ENCODE measurements at regions not wholly inside any gene's neighbourhood (a gene's known extent, or its start where the extent isn't known, plus 50 kb on each side); places are given as distances from the start of the nearest gene placed in this dataset.
"Not testable (repeated sequence)": the region's sequence is repeated elsewhere in the genome, so short reads cannot be mapped to it uniquely, and the experiment has no call there.

DNA sequence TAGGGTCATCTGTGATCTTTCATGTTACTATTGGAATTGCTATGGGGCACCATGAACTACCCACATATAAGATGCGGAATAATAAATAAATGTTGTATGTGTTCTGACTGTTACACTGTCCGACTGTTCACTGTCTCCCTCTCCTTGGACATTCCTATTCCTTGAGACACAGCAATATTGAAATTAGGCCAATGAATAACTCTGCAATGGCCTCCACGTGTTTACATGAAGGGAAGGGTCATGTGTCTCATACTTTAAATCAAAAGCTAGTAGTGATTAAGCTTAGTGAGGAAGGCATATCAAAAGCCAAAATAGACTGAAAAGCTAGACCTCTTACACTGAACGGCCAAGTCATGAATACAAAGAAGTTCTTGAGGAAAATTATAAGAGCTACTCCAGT lies 751.3 kb downstream of the SOCS6 start:
- no peak for DNase-seq

DNA sequence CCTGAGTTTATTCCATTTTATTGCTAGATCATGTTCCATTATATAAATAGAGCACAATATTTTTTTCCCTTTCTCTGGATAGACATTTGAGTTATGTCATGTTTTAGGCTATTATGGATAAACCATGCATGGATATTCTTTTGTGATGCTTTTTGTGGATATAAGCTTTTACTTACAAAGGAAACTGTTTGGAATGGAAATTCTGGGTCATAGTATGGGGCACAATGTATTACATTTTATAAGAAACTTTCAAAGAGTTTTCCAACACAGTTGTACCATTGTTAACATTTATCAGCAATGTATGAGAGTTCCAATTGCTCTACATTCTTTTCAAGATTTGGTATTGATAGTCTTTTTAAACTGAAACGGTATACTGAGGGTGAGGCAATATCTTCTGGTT lies 749.4 kb downstream of the SOCS6 start:
- no peak for DNase-seq

DNA sequence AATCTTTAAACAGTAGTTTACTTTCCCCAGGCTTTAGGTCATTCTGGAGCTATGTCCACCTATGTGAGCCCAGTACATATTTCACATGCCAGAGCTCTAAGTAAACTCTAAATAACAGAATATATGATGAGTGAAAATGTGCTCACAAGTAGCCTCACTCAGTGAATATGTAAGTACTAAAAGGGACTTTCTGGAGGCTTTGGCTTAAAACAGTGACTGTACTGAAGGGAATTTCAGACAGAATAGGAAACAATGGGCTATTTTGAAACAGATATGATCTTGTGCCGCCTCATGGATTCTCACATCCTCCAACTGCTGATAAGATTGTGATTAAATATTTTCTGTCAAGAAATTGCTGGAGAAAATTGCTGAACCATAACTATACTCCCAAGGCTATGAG lies 747.9 kb downstream of the SOCS6 start:
- no peak for DNase-seq

DNA sequence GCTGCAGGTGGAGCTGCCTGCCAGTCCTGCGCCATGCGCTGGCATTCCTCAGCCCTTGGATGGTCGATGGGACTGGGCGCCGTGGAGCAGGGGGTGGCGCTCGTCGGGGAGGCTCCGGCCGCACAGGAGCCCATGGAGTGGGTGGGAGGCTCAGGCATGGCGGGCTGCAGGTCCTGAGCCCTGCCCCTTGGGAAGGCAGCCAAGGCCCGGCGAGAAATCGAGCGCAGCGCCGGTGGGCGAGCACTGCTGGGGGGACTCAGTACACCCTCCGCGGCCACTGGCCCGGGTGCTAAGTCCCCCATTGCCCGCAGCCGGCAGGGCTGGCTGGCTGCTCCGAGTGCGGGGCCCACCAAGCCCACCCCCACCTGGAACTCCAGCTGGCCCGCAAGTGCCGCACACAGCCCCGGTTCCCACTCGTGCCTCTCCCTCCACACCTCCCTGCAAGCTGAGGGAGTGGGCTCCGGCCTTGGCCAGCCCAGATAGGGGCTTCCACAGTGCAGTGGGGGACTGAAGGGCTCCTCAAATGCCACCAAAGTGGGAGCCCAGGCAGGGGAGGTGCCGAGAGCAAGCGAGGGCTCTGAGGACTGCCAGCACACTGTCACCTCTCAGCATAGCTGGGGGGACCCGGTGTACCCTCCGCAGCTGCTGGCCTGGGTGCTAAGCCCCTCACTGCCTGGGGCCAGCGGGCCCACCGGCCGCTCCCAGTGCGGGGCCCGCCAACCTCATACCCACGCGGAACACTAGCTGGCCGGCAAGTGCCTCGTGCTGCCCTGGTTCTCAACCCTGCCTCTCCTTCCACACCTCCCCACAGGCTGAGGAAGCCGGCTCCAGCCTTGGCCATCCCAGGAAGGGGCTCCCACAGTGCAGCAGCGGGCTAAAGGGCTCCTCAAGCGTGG lies 742.7 kb downstream of the SOCS6 start:
- not testable (repeated sequence) for DNase-seq

DNA sequence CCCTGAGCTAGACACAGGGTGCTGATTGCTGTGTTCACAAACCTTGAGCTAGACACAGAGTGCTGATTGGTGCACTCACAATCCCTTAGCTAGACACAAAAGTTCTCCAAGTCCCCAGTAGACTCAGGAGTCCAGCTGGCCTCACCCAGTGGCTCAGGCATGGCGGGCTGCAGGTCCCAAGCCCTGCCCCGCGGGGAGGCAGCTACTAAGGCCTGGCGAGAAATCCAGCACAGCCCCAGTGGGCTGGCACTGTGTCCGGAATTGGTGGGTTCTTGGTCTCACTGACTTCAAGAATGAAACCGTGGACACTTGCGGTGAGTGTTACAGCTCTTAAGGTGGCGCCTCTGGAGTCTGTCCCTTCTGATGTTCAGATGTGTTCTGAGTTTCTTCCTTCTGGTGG lies 741.2 kb downstream of the SOCS6 start:
- not testable (repeated sequence) for DNase-seq

DNA sequence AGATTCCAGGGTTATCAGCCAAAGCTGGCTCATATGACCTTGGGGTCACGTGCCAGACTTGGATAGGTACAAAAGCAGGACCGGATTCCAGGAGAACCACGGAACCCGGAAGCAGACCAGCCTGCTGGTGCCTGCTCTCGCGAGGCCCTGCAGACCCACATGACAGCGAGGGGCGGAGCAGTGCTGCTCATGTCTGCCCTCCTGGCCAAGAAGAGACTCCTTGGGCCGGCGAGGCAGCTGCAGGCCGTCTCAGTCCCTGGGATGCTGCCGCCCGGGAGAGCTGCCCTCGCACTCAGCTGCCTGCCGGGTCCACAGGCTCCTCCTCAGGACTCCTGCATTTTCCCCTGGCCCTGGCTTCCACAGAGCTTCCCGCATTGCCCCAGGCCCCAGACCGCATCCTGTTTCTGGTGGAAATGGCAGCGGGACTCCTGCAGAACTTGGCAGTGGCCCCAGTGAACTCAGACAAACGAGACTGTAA lies 739.5 kb downstream of the SOCS6 start:
- no peak for DNase-seq

DNA sequence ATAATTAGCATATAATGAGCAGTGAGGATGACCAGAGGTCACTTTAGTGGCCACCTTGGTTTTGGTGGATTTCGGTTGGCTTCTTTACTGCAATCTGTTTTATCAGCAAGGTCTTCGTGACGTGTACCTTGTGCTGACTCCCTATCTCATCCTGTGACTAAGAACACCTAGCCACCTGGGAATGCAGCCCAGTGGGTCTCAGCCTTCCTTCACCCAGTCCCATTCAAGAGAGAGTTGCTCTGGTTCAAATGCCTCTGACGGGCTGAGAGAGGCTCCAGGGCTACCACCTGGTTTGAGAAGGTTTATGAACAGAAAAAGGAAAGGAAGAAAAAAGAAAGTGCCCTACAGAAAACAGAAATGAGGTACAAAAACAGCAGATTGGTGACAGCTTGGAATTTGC lies 738.7 kb downstream of the SOCS6 start:
- DNase-seq = no peak

DNA sequence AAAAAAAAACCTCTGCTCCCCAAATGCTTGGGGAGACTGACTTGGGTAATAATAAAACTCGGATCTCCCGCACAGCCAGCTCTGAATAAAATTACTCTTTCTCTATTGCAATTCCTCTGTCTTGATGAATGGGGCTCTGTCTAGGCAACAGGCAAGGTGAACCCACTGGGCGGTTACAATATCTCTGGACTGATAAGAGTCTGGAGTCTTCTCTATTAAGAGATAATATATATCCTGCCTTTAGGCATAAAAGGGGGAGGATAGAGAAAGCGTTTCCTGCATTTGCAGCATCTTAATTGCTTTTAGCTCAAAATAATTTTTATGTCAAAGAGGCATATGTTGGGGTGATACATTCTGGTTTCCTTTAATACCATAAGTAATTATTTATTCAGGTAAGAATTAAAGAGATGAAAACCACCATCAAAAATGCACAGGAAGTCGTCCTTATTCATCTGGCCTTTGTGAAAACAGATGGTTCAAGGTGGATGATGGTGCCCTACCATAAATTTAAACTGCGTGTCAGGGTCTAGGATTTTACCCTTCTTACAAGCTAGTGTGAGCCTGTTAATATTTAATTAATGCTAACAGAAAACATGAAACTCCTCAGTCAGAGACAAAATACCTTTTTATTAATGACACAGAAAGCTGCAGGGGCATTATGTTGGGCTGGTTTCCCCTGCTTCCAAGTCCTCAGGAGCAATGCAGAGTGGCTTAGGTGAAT lies 736.8 kb downstream of the SOCS6 start:
- DNase-seq = no peak

DNA sequence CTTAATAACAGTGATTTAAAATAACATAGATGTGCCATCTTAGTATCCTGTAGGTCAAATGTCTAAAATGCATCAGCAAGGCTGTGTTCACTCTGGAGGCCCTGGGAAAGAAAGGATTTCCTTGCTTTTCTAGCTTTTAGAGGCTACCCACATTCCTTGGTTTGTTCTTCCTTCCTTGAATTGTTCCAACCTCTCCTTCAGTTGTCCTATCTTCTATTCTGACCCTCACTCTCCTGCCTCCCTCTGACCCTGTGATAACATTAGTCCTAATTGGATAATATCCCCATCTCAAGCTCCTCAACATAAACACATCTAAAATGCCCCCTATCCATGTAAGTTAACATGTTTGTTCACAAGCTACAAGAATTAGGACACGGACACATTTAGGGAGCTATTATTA lies 733.5 kb downstream of the SOCS6 start:
- no peak for DNase-seq

DNA sequence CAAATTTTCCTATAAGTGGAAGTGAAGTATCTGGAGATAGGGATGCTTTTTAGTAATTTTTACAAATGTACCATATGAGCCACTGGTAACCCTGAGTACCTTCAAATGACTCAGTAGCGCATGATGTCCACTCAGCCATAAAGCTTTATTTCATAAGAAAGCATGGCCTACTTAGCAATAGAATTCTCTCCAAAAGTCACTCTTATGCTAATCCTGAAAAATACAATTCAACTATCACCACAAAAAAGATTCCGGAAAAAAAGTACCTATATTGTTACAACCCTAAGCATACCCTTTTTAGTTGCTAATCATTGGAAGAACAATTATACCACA lies 732.2 kb downstream of the SOCS6 start:
- DNase-seq = no peak

DNA sequence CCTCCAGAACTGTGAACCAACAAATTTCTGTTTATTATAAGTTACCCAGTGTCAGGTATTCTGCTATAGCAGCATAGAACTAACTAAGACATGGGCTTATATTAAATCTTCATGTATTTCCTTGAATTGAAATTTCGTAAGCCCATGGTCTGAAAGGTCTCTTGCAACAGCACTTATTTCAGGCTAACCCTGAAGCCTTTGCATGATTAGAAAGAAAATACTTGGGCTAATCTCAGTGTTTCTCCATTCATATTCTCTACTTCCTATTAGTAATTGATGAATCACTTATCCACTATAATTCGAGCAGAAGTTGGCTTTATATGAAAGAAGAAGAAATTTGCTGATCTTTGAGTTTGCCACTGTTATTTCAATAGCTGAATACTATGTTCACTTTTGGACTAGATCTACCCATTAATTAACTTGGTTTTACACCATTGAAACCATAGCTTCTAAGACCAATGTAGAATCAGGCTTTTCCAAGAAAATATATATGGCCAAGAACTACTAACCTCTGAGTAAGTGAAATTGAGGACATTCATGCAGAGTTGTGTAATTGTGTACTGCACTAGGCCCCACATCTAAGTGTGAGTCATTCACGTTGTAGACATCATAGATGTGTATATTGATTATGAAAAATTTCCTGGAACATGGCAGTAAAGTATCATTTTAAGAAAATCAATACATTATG lies 731.6 kb downstream of the SOCS6 start:
- DNase-seq = no peak

DNA sequence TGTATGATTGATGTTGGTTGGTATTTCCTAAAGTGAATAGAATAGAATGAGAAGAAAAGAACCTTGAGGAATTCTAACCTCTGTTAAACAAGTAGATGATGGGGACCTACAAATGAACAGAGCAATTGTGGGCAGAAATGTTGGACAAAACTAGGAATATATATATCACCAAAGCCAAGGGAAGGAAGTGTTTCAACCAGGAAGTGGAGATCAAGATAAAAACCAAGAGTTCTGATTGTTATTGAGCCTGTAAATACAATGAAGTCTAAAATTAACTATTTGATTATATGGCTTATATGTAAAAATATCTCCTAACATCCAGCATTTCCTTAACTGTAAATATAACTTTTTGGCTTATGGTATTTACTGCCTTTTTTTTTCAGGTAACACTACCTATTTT lies 730.0 kb downstream of the SOCS6 start:
- DNase-seq = no peak

DNA sequence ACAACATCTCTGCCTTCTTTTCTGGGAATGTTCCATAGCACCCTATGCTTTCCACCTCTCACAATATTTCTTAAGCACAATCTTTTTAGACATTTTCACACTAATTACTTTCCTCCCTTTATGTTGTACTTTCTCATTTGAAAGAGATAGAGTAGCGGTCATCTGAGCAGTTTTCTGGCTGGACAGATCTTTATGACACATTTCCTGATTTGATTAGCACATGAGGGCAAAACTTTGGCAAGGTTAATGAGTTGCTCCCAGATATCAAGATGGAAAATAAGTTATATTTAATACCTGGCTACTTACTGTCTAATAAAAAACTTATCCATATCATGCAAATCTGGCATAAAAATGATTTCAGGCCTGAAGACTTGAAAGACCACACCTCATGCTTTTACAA lies 723.9 kb downstream of the SOCS6 start:
- DNase-seq = no peak

DNA sequence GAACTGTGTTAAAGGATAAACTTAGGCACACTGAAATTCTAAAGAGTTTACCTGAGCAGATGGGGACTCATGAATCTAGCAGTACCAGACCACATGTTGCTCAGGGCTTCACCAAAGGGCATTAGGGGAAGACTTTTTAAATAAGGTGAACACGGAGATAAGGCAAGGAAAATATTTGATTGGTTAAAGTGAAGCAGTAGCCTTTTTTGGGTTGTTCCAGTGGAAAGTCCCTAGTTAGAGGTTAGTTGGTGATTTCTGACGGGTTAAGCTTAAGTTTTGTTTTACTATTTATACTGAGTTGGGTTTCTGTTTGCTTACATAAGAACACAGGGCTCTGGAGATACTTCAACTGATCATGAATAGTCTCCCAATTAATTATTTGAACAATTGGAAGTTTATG lies 722.5 kb downstream of the SOCS6 start:
- no peak for DNase-seq

DNA sequence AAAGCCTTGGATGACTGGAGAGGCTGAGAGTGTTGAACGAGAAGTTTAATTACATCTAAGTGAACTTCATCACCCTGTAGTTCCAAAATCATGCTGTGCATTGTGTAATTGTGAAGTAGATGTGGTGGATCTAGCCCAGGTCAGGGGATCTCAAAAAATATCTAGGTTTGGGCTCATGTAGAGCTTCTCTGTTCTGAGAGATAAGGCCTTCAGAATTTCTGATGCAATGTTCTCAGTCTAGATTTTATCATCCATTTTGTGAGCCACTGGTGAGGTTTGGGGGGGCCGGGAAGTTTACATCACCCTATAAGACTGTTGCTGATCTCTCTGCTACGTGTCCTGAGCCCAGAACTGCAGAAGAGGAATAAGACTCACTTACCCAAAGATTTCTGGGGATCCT lies 719.4 kb downstream of the SOCS6 start:
- no peak for DNase-seq

DNA sequence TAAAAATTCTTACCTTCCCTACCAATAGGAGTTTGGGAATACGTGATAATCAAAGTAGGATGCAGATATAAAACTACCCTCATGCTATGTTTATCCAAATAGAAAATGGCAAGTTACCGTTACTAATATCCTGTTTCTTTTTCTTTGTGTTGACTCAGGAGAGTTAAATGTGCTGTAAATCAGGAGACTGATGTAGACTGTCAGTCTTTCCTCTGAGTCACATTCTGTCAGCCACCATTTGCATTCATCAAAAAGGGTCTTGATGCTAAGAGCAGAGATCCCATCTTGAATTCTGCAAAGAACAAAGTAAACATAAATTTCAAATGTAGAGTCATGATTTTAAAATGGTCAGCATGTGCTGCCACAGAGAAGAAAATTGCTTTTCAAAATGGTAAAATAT lies 712.8 kb downstream of the SOCS6 start:
- no peak for DNase-seq

DNA sequence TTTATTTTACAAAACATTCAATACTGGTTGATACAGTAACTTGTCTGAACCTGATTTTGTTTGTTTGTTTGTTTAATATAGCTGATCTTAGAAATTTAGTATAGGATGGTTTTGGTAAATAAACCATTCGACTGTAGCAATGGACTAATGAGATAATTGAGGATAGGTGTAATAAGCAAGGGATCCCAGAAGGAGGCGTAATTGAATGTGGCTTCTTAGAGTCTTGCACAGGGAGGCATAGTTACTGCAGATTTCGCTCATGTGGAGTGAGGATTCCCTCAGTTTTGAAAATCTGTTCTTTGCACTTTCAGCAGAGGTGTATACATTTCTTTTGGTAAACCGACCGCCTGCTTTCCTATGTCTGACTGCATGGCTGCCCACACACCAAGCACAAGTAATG lies 709.6 kb downstream of the SOCS6 start:
- no peak for DNase-seq

DNA sequence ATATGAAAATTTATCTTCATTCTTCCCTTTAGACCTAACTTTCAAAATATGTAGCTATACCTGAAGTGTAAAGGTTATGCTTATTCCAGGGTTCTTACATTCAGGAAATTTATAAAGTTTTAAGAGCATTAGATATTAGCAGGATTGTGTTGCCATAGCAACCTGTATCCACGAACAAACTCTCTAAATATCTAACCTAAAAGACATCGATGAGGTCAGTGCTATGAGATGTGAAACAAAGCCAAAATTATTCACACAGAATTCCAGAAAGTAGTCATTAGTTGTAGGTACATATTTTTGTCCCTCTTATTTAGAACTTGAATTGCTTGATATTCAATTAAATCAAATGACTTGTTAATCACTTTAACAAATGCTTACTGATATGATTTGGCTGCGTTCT lies 705.3 kb downstream of the SOCS6 start:
- no peak for DNase-seq

DNA sequence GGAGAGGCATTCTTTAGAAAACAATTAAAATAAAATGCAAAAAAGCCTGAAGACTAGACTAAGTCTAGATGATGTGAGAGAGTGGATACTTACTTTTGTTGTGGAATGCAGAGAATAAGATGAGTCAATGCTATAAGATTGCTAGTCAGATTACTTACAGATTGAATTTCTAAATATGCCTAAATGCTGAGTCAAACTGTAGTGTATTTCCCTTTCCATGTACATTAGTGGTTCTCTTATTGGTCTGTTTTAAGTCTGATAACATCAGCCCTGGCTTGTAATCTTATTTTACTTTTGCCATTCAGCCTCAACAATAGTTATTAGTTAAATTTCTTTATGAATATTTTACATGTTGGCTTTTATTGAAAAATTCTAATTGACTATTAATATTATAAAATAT lies 702.7 kb downstream of the SOCS6 start:
- DNase-seq = no peak

DNA sequence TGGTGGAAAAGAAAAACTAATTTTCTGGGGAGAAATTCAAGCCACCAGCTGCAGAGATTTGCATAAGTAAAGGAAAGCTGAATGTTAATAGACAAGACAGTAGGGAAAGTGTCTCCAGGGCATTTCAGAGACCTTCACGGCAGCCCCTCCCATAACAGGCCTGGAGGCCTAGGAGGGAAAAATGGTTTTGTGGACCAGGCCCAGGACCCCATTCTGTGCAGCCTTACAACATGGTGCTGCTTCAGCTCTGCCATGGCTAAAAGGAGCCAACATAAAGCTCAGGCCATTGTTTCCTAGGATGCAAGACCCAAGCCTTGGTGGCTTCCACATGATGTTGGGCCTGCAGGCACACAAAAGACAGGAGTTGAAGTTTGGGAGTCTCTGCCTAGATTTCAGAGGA lies 697.1 kb downstream of the SOCS6 start:
- DNase-seq = no peak

DNA sequence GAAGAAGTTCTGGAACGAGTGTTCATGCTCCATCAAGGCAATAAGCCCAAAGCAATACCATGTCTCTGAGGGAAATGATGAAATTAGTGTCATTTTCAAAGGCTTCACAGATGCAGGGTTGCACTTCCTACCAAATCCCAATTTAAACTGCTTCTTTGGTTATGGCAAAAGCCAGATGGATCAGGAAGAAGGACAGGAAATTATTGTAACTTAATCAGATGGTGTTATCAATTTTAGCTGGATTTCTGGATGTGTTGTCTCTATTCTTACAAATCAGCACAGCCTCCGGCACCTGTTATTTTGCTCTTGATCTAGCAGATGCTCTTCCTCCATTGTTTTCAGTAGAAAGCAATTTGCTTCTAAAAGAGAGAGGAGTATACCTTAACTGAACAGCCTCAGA lies 693.4 kb downstream of the SOCS6 start:
- DNase-seq = no peak

DNA sequence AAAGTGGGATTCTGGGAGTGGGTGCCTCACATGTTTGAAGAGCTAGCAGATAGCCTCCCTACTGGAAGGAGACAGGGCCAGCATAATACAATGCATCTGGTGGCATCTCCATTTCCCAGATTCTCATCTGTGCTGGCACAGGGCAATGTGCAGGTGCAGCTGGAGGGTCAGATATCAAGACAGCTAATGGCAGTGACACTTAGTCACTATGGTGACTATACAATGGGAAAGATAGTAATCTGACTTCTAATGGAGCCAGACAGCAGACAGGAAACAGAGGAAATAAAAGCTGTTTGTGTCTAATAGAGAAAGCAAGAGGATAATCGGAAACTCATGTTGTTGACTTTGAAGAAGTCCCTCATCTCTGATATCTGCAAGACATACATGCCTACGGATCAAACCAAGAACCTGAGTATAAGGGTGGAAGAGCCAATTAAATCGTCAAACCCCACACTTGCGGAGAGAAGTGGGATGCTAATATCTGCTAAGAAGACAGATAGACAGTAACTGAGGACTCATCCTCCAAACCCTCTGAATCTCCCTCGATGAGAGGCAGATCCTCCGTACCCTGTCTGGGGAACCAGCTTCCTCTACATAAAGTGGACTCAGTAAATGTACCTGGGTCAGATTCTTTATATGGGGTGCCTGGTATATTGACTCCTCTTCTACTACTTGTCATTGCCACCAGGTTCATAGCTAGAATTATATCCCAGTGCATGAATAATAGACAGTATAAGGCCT lies 692.7 kb downstream of the SOCS6 start:
- DNase-seq = no peak

DNA sequence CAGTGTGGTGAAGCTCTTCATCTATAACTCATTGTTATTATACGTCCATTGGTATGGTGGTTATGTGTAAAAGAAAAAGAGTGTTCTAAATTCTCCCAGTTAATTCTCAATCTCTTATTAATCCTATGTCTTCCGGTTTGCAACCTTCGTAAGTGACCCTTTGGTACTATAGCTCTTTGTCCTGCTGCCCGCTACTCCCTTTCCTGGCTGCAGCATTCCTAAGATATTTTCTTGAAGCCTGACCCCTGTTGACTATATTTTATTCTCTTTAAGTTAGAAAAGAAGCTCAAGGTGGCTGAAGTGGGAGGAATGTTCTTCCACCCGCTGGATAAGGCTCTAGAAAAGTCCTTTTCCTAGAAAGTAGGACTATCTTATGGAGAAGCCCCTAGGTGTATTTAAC lies 684.8 kb downstream of the SOCS6 start:
- no peak for DNase-seq
